EL (cell line): ENCODE measurements at regions not wholly inside any gene's neighbourhood (a gene's known extent, or its start where the extent isn't known, plus 50 kb on each side); places are given as distances from the start of the nearest gene placed in this dataset.

Experiments
- DNase-seq: peaks from one replicate; pipeline ENCODE4 v3.0.0-alpha.2; 2016

DNA sequence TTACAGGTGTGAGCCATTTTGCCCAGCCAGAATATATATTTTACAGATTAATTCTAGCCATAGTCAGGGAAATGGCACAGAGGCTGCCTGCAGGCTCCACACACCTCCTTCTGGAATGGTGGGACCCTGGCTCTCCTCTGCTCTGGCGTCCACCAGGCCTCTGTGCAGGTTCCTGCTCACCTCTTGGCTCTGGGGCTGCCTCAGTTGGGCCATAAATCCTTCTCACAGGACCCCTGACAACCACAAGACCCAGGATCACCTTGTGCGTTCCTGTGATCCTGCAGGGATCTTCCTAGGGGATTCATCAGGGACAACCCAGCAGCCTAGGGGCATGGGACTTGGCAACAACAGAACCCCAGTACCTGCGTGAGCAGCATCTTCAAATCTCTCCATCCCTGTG is 93.0 kb upstream of the FSTL4 start:
- no peak for DNase-seq

DNA sequence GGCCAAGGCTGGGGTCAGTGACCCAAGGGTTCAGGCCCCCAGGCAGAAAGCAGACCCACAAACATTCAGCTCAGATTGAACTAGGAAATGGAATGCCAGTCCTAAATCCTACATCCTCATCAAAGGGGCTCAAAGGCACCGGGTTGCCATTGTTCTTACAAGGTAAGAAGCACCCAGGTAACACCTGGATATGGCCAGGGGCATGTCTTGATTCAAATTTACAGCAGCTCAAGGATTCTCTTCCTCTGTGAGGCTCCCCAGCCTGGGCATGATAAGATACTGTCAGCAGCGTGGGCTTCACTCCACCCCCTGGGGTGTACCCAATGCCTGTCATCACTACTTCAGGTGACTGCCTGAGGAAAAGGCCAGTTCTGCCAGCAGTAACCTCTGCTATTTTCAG is 92.1 kb upstream of the FSTL4 start:
- no peak for DNase-seq

- no peak for DNase-seq
Measured at GRCh38 chr5:133703935-133704334, 91.6 kb upstream of the FSTL4 start.

DNA sequence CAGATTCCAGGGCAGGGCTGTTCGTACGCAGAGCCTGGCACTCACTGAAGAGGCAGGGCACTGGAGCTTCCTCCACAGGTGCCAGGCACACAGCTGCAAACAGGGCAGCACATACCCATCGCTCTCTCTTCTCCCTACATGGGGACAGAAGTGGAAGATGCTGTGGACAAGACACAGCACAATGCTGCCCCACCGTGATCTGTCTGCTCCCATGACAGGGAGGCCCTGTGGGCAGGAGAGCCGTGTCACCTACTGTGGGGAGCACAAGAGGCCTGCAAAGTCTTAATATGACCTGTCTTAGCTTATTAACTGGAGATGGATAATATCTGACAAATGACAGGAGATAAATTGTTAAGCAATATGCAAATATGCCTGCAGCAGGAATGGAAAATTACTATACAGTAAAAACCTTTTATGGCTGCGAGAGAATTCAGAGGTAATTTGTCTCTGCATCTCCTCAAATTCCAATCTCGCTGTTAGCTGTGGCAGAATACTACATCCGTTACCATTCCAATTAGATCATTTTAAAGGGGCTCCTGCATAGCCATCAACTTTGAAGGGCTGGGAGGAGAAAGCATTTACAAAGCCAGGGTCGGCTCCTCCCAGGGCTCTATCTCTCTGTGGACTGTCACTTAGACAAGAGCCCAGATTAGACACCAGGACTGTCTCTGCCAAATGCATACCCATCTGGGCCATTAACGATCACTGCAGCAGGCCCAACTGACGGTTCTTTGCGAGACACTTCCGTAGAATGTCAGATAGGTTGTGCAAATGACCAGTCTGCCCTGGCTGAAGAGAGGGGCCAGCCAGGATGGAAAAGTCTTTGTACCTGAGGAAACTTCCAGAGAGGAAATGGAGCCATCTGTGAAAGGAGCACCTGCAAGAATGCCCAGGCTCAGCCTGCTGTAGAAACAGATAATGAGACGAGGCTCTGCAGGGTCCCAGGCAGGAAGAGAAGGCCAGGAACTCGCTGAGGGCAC is 90.7 kb upstream of the FSTL4 start:
- no peak for DNase-seq

DNA sequence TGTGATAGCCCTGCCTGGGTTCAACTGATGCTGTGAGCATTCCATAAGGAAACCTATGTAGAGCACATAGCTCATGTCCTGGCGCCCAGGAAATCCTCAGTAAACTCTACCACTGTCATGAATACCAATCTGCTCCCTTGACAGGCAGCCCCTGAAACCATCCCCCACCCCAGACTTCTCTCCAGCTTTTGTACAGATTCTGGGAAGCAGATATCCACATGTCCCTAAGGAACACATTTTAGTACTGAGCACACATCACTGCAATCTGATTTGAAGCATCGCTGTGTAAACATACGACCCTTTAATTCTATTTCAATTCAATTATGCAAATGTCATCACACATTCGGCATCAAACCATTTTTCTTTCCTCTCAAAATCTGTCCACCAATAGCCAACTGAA is 89.5 kb upstream of the FSTL4 start:
- DNase-seq = no peak

- no peak for DNase-seq
Measured at GRCh38 chr5:133700251-133700650, 87.9 kb upstream of the FSTL4 start.

GRCh38 chr5:133698646-133699526 is 86.5 kb upstream of the FSTL4 start:
- no peak for DNase-seq

- no peak for DNase-seq
Measured at GRCh38 chr5:133698259-133698554, 85.9 kb upstream of the FSTL4 start.

- DNase-seq = no peak
Measured at GRCh38 chr5:133697536-133698258, 85.4 kb upstream of the FSTL4 start.

GRCh38 chr5:133696782-133697507 is 84.6 kb upstream of the FSTL4 start:
- no peak for DNase-seq

- no peak for DNase-seq
Measured at GRCh38 chr5:133696006-133696584, 83.8 kb upstream of the FSTL4 start.

GRCh38 chr5:133694181-133694831 is 82.0 kb upstream of the FSTL4 start:
- DNase-seq = no peak

DNA sequence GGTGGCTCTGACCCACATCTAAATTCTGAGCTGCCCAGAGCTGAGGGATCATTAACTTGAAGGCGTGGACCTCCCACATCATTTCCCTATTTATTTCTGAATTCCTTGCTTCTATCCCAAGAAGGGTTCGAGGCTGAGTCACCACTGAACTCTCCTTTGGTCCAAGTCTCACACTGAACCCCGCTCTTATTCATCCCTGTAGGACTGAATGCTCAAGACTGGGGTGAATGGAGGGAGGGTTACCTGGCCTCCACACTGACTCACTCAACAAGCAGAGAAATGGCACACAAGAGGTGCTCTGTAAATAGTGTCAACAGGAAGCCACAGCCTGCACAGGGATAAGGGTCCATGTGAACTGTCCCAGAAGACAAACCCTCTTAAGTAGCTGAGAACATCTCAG is 79.1 kb upstream of the FSTL4 start:
- peak; percentile 30 for DNase-seq

GRCh38 chr5:133690746-133691145 is 78.4 kb upstream of the FSTL4 start:
- DNase-seq = no peak

GRCh38 chr5:133688391-133688790 is 76.0 kb upstream of the FSTL4 start:
- peak; percentile 8 for DNase-seq

GRCh38 chr5:133687212-133688061 is 75.1 kb upstream of the FSTL4 start:
- no peak for DNase-seq

DNA sequence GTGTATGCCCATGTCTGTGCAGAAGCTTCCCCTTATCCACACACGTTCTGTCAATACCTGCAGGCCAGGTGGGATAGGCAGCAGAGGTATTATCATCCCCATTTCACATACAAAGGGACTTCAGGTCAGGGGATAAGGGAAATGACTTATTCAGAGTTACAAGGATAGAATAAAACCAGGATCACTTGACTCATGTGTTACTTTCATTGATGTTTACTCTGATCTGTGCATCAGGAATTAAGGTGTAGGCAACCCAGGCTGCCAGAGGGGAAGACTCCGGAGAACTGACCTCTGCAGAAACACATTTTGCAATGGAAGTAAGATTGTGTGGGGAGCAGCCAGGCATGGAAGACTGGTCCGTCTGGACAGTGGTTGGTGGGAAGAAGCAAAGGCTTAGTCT is 74.2 kb upstream of the FSTL4 start:
- no peak for DNase-seq

DNA sequence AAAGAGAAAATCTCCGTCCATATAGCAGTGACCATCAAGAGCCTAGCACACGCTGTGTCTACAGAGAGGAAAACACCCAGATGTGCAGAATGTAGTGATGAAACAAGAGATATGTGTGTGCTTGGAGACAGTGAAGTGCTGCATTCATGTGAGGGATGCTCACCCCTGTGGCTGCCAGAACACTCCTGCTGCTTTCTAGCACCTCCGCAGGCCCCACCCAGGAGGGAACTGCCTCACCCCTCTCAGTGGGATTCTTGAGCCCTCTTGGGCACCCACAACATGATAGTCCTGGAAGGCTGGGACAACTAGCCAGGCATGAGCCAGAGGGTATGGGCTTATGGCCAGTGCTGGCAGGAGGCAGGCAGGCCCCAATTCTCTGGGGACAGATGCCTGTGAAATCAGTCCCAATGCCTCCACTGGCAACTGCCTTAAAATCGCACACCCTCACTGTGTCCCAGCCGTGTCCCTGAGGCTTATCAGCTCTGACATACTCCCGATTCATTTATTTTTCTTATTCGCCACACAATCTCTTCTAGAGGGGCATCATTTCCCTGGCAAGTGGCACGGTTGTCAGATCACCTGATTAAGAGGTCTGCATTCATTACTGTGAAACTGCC is 73.2 kb upstream of the FSTL4 start:
- no peak for DNase-seq

GRCh38 chr5:133683646-133684596 is 71.6 kb upstream of the FSTL4 start:
- DNase-seq = no peak
